ENCODE measurements at regions not wholly inside any gene's neighbourhood (a gene's known extent, or its start where the extent isn't known, plus 50 kb on each side); places are given as distances from the start of the nearest gene placed in this dataset.

DNA sequence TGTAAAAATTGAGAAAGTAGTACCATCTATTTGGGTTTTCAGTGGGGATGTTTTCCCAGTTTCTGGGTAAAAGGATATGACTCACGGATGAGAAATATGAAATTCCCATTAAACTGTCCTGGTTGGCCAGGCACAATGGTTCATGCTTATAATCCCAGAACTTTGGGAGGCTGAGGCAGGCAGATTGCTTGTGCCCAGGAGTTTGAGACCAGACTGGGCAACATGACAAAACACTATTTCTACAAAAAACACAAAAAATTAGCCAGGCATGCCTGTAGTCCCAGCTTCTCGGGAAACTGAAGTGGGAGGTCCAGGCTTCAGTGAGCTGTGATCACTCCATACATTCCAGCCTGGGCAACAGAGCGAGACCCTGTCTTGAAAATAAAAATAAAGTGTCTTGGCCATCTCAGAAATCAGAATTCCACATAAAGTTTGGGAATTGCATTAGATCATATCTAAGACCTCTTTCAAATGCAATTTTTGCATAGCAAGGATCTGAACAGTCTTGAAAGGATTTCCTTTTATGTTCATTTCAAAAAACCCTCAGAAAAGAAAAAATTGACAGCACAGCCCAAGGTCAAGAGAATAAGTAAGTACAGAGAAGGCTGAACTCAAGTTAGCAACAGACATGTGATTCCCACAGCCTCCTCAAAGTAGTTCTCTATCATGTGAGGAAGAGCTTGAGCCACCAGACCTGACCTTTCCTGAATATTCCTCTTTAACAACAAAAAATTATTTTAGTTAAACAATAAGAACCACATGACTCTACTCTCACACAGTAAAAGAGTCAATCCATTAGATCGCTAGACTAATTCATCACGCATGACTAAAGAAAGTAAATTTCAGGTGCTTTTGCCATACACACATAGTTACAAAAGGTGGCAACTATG, 141.5 kb upstream of the CAV2 start:
- H3K4me3 ChIP-seq (ENCODE audit: low read depth, low read length) = no peak overlapping the region
- TF ChIP-seq, protein P1, sequence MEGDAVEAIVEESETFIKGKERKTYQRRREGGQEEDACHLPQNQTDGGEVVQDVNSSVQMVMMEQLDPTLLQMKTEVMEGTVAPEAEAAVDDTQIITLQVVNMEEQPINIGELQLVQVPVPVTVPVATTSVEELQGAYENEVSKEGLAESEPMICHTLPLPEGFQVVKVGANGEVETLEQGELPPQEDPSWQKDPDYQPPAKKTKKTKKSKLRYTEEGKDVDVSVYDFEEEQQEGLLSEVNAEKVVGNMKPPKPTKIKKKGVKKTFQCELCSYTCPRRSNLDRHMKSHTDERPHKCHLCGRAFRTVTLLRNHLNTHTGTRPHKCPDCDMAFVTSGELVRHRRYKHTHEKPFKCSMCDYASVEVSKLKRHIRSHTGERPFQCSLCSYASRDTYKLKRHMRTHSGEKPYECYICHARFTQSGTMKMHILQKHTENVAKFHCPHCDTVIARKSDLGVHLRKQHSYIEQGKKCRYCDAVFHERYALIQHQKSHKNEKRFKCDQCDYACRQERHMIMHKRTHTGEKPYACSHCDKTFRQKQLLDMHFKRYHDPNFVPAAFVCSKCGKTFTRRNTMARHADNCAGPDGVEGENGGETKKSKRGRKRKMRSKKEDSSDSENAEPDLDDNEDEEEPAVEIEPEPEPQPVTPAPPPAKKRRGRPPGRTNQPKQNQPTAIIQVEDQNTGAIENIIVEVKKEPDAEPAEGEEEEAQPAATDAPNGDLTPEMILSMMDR (IDR thresholded peaks at IDR 0.05; ENCODE audit: insufficient read depth, low read depth, low read length) = no peak
- DNase-seq (ENCODE audit: low read depth) = peak; percentile 66

- H3K4me3 ChIP-seq (ENCODE audit: low read depth, low read length) = no peak overlapping the region
- no peak for DNase-seq (ENCODE audit: low read depth)
- TF ChIP-seq, protein P1 (IDR thresholded peaks at IDR 0.05; ENCODE audit: insufficient read depth, low read depth, low read length) = no peak
Measured at GRCh38 chr7:116361767-116362166, 137.8 kb upstream of the CAV2 start.

- H3K4me3 ChIP-seq (ENCODE audit: low read depth, low read length) = no peak overlapping the region
- no peak for DNase-seq (ENCODE audit: low read depth)
- TF ChIP-seq, protein P1 (IDR thresholded peaks at IDR 0.05; ENCODE audit: insufficient read depth, low read depth, low read length) = no peak
Measured at GRCh38 chr7:116363637-116364432, 135.7 kb upstream of the CAV2 start.

GRCh38 chr7:116364469-116364868, 135.1 kb upstream of the CAV2 start:
- H3K4me3 ChIP-seq (ENCODE audit: low read depth, low read length) = no peak overlapping the region
- TF ChIP-seq, protein P1 (IDR thresholded peaks at IDR 0.05; ENCODE audit: insufficient read depth, low read depth, low read length) = no peak
- no peak for DNase-seq (ENCODE audit: low read depth)

DNA sequence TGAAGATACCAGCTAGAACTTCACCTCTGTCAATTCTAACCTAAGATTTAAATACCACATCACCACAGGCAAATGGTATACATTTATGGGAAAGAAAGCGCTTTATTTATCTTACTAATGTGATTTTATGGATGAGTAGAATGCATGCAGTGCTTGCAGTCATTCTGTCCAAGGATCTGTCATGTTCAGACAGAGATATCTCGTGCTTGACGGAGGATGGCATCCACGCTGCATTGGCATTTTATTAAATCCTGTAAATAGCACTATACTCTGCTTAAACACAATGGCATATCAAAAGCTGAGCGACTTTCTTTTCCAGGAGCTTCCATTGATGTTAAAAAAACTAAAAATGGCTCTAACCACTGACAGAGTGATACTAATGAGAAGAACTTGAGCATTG, 133.7 kb upstream of the CAV2 start:
- no peak overlapping the region for H3K4me3 ChIP-seq (ENCODE audit: low read depth, low read length)
- TF ChIP-seq, protein P1 (IDR thresholded peaks at IDR 0.05; ENCODE audit: insufficient read depth, low read depth, low read length) = no peak
- DNase-seq (ENCODE audit: low read depth) = no peak

DNA sequence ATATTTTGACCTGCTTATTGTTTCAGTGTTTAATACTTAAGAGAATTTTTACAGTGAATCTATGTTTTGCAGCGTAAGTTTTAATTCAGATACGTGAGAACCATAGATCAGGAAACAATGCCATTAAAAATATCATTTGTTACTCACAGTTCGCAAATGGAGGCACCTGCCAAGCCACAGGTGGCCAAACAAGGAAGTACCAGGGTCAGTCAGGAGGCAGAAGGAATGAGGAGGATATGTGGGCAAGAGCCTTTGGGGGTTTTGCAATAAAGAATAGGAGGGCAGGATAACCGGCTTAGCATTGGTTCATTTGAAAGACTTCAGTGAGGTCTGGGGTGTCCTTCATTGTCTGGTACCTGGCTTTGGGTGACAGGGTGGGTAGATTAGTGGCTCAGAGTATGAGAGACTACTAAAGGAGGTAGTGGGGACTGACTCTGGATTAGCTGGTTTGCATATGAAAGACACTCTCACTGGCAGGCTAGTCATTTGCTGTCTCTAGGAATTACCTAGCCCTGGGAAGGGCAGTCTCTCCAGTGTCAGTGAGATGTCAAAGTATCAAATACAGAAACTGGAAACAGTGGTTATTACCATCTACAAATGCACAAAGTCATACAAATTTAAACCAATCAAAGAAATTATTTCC, 132.2 kb upstream of the CAV2 start:
- TF ChIP-seq, protein P1 (IDR thresholded peaks at IDR 0.05; ENCODE audit: insufficient read depth, low read depth, low read length) = no peak
- no peak overlapping the region for H3K4me3 ChIP-seq (ENCODE audit: low read depth, low read length)
- no peak for DNase-seq (ENCODE audit: low read depth)

Data from fibroblast of villous mesenchyme (primary cell).